ENCODE measurements at regions not wholly inside any gene's neighbourhood (a gene's known extent, or its start where the extent isn't known, plus 50 kb on each side); places are given as distances from the start of the nearest gene placed in this dataset.

GRCh38 chr5:124352312-124352711 lies 394.1 kb downstream of the ZNF608 start:
- DNase-seq: no peak

- no peak for DNase-seq
These were observed 396.5 kb downstream of the ZNF608 start for GRCh38 chr5:124349931-124350330.

- no peak for DNase-seq
These were observed 403.0 kb downstream of the ZNF608 start for GRCh38 chr5:124343451-124343867.

- DNase-seq: no peak
These were observed 403.5 kb downstream of the ZNF608 start for GRCh38 chr5:124342986-124343385.

GRCh38 chr5:124342584-124342983 lies 403.9 kb downstream of the ZNF608 start:
- DNase-seq: no peak

- no peak for DNase-seq
These were observed 404.4 kb downstream of the ZNF608 start for GRCh38 chr5:124342027-124342471.

GRCh38 chr5:124341066-124341858 lies 405.2 kb downstream of the ZNF608 start:
- no peak for DNase-seq

GRCh38 chr5:124337996-124338395 lies 408.4 kb downstream of the ZNF608 start:
- no peak for DNase-seq

- no peak for DNase-seq
These were observed 413.0 kb downstream of the ZNF608 start for GRCh38 chr5:124333298-124333979.

- no peak for DNase-seq
These were observed 414.2 kb downstream of the ZNF608 start for GRCh38 chr5:124332273-124332672.

- DNase-seq: no peak
These were observed 415.7 kb downstream of the ZNF608 start for GRCh38 chr5:124330595-124331220.

- no peak for DNase-seq
These were observed 418.2 kb downstream of the ZNF608 start for GRCh38 chr5:124328201-124328600.

GRCh38 chr5:124318661-124319060 lies 427.8 kb downstream of the ZNF608 start:
- DNase-seq: no peak

GRCh38 chr5:124317451-124317850 lies 429.0 kb downstream of the ZNF608 start:
- no peak for DNase-seq

GRCh38 chr5:124315741-124316415 lies 430.6 kb downstream of the ZNF608 start:
- no peak for DNase-seq

- DNase-seq: no peak
These were observed 436.0 kb downstream of the ZNF608 start for GRCh38 chr5:124310453-124310852.

- DNase-seq: no peak
These were observed 437.0 kb downstream of the ZNF608 start for GRCh38 chr5:124309241-124309980.

GRCh38 chr5:124303366-124303765 lies 443.1 kb downstream of the ZNF608 start:
- DNase-seq: no peak

GRCh38 chr5:124302533-124302932 lies 443.9 kb downstream of the ZNF608 start:
- DNase-seq: no peak

GRCh38 chr5:124301850-124302249 lies 444.6 kb downstream of the ZNF608 start:
- no peak for DNase-seq

- DNase-seq: no peak
These were observed 445.4 kb downstream of the ZNF608 start for GRCh38 chr5:124300815-124301621.

GRCh38 chr5:124297826-124298225 lies 448.6 kb downstream of the ZNF608 start:
- no peak for DNase-seq

Measured in CD4-positive, alpha-beta T cell treated with Interleukin-12 subunit alpha and Interleukin-12 subunit beta, for 1 hour (primary cell).